Coronary artery (tissue), 2 donors: ENCODE measurements at regions not wholly inside any gene's neighbourhood (a gene's known extent, or its start where the extent isn't known, plus 50 kb on each side); places are given as distances from the start of the nearest gene placed in this dataset.

Experiments used
- DNase-seq: peaks from one replicate; pipeline ENCODE4 v3.0.0-alpha.2; 2017; ENCODE audit warnings: low spot score
- H3K27ac ChIP-seq, 2 donors: fragments of 200-600 bp; sonication (generic); one replicate each; pipeline ENCODE4 v1.5.1; 2016 to 2019
- H3K4me3 ChIP-seq: fragments of 200-600 bp; sonication (generic); 2 replicates; pipeline ENCODE4 v1.5.1; 2016; ENCODE audit warnings: mild to moderate bottlenecking, moderate library complexity
- TF ChIP-seq, protein P1 (sequence below): fragments of 200-600 bp; sonication (generic); IDR thresholded peaks from one replicate; pipeline ENCODE4 v1.5.1; 2019; ENCODE audit warnings: antibody characterized with exemption

DNA sequence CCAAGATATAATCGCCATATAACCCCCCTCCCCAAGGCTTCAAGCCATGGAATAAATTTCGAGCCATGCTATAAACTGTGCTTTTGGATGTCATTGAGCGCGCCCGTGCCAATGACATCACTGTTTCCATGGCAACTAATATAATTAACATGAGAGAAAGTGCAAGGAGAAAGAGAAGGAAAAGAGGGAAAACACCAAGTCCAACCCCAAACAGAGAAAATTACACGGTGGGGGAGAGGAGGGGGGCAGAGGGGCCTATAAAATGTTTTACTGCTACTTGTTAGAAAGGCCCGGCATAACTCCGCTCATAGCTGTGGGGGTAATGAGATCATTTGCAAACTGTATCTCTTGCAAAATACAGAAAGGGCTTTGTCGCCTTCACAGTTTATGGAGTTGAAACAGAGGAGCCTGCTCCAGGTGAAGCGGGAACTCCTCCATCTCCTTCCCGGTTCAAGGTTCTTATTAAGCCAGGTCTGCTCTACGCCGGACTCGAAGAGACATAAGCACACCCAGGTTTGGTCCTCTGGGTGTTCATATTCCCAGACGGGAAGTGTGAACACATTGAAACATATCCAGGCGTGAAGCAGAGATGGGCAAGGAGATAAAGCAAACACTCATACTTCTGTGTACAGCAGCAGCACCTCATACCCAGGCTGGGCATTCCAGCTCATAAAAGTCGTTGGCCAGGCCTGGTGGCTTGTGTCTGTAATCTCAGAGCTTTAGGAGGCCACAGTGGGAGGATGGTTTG is 99.1 kb upstream of the MAP1LC3B2 start:
- DNase-seq, result no peak
- TF ChIP-seq, protein P1, sequence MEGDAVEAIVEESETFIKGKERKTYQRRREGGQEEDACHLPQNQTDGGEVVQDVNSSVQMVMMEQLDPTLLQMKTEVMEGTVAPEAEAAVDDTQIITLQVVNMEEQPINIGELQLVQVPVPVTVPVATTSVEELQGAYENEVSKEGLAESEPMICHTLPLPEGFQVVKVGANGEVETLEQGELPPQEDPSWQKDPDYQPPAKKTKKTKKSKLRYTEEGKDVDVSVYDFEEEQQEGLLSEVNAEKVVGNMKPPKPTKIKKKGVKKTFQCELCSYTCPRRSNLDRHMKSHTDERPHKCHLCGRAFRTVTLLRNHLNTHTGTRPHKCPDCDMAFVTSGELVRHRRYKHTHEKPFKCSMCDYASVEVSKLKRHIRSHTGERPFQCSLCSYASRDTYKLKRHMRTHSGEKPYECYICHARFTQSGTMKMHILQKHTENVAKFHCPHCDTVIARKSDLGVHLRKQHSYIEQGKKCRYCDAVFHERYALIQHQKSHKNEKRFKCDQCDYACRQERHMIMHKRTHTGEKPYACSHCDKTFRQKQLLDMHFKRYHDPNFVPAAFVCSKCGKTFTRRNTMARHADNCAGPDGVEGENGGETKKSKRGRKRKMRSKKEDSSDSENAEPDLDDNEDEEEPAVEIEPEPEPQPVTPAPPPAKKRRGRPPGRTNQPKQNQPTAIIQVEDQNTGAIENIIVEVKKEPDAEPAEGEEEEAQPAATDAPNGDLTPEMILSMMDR, result no peak
- no peak overlapping the region for H3K4me3 ChIP-seq
- no peak overlapping the region for H3K27ac ChIP-seq

DNA sequence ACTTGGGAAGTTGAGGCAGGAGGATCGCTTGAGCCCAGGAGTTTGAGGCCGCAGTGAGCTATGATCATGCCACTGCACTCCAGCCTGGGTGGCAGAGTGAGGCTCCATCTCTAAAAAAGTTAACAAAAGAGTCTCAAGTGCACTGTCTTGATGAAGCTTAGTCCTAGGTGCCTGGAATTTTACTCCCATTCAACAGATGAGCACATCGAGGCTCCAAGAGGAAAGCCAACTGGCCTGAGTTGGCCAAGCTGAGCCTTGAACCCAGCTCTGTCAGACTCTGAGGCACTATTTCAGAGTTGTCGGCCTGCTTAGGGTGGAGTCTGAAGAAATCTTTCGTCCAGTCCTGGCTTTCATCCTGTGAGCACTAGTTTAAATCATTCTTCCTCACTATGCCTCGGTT is 98.1 kb upstream of the MAP1LC3B2 start:
- no peak for DNase-seq
- no peak overlapping the region for H3K27ac ChIP-seq
- TF ChIP-seq, protein P1, result no peak
- H3K4me3 ChIP-seq, result no peak overlapping the region

DNA sequence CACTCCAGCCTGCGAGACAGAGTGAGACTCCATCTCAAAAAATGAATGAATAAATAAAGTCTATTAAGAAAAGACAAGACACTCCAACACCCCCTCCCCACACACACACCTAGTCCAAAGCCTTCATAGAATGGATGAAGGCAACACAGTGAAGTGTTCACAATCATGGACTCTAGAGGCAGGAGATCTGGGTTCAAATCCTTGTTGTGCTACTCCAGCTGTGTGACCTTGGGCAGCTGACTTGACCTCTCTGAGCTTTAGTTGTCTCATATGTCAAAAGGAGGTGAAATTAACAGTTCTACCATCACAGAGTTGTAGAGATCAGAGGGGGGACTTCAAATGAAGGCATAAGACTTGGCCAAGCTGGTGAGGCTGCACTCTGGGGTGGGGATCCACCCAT is 95.8 kb upstream of the MAP1LC3B2 start:
- DNase-seq, result no peak
- Histone ChIP-seq H3K4me3 (no peak overlapping the region), H3K27ac (no peak overlapping the region)
- TF ChIP-seq, protein P1, result no peak

DNA sequence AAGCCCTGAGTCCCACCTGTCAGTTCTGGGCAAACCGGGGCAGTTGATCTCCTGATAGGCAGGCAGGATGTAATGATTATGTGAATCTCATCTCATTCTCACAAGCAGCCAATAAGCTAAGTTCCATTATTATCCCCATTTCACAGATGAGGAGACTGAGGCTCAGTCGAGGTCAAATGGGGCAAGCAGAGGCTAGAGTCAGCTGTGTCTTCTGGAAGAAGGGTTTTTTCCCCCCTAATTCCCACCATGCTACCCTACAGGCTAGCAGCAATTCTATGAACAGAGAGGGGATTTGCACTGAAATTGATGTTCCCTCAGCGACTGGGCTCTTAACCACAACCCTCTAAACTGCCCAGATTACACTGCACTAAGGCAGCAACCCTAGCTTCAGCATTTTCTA is 93.8 kb upstream of the MAP1LC3B2 start:
- no peak overlapping the region for H3K27ac ChIP-seq
- H3K4me3 ChIP-seq, result no peak overlapping the region
- TF ChIP-seq, protein P1, result no peak
- no peak for DNase-seq

DNA sequence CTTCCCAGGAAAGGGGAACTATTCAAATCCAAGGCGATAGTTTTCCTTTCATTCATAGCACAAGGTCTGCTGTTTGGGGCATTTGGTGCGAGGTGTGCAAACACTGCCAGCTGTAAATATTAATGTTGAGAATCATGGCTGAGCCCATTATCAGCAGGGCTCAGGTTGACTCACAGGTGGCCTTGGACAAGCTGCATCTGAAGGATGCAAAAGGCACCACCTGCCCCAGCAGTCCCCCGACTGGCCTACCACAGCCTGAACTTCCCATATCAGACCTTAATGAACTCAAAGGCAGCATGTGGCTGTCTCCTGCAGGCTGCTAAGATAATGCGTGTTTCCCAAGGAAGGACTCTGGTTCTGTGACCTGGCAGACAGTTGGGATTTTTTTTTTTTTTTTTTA is 93.3 kb upstream of the MAP1LC3B2 start:
- no peak for DNase-seq
- Histone ChIP-seq H3K4me3 (no peak overlapping the region), H3K27ac (no peak overlapping the region)
- TF ChIP-seq, protein P1, result no peak

DNA sequence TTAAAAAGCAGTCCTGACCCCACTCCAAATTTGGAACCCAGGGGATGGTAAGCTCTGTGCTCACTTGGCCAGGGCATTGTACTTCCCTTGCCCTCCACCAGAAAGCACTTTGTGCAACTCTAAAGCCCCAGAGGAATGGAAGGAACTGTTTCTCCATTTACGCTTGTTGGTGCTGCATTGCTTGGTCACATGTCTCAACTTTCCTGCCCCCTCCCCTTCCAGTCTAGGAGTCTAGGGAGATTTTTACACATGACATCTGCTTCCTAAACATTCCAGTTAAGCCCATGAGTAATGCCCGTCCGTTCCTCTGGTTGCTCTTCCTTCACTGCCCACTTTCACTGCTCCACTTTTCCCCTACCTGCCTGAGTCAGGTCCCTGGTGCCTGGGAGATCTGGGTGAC is 92.6 kb upstream of the MAP1LC3B2 start:
- Histone ChIP-seq H3K4me3 (no peak overlapping the region), H3K27ac (no peak overlapping the region)
- TF ChIP-seq, protein P1, result no peak
- DNase-seq, result no peak

DNA sequence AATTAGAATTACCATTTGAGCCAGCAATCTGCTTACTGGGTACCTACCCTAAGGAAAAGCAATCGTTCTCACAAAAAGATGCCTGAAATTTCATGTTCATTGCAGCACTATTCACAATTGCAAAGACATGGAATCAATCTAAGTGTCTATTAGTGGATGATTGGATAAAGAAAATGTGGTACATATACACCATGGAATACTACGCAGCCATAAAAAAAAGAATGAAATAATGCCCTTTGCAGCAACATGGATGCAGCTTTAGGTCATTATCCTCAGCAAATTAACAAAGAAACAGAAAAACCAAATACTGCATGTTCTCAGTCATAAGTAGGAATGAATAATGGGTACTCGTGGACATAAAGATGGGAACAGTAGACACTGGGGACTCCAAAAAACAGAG is 89.8 kb upstream of the MAP1LC3B2 start:
- H3K4me3 ChIP-seq, result no peak overlapping the region
- DNase-seq, result no peak
- H3K27ac ChIP-seq, result no peak overlapping the region
- TF ChIP-seq, protein P1, result no peak
